SK-N-SH treated with all-trans-retinoic acid at 6 μM for 48 hours (cell line): ENCODE measurements at regions not wholly inside any gene's neighbourhood (a gene's known extent, or its start where the extent isn't known, plus 50 kb on each side); places are given as distances from the start of the nearest gene placed in this dataset.

ENCODE experiments used
- ATAC-seq: fragments of 200-7000 bp; cut with Tn5 transposase; 3 replicates; pipeline ENCODE4 v1.9.1; 2020; ENCODE audit warnings: mild to moderate bottlenecking, moderate library complexity
- ARNTL ChIP-seq: fragments of 450-650 bp; formaldehyde crosslinking; IDR thresholded peaks from 2 replicates; pipeline ENCODE4 v1.5.0; 2020; ENCODE audit warnings: low read depth, mild to moderate bottlenecking, moderate library complexity, borderline replicate concordance
- BACH2 ChIP-seq: fragments of 250-450 bp; sonication (Bioruptor Pico); IDR thresholded peaks from 2 replicates; pipeline ENCODE4 v1.9.0; 2021; ENCODE audit warnings: mild to moderate bottlenecking, borderline replicate concordance
- CREB5 ChIP-seq: fragments of 250-450 bp; sonication (Bioruptor Pico); IDR thresholded peaks from 2 replicates; pipeline ENCODE4 v1.5.1; 2020; ENCODE audit warnings: low read depth, mild to moderate bottlenecking, moderate library complexity
- CSDC2 ChIP-seq: fragments of 250-450 bp; sonication (Bioruptor Pico); IDR thresholded peaks from 2 replicates; pipeline ENCODE4 v1.5.0; 2020; ENCODE audit warnings: mild to moderate bottlenecking, moderate library complexity
- CSRNP3 ChIP-seq: fragments of 250-450 bp; sonication (Bioruptor Pico); IDR thresholded peaks from 2 replicates; pipeline ENCODE4 v1.5.1; 2021; ENCODE audit warnings: mild to moderate bottlenecking, moderate library complexity
- ESRRG ChIP-seq: fragments of 250-450 bp; sonication (Bioruptor Pico); IDR thresholded peaks from 2 replicates; pipeline ENCODE4 v1.6.1; 2021; ENCODE audit warnings: mild to moderate bottlenecking
- ISL1 ChIP-seq: fragments of 250-450 bp; sonication (Bioruptor Pico); IDR thresholded peaks from 2 replicates; pipeline ENCODE4 v2.1.2; 2022; ENCODE audit warnings: mild to moderate bottlenecking, moderate library complexity
- OSR1 ChIP-seq: fragments of 250-450 bp; sonication (Bioruptor Pico); IDR thresholded peaks from 2 replicates; pipeline ENCODE4 v1.8.0; 2022; ENCODE audit warnings: moderate library complexity, mild to moderate bottlenecking, inconsistent platforms
- PATZ1 ChIP-seq: fragments of 250-450 bp; sonication (Bioruptor Pico); IDR thresholded peaks from 2 replicates; pipeline ENCODE4 v1.8.0; 2020; ENCODE audit warnings: mild to moderate bottlenecking, moderate library complexity, borderline replicate concordance
- POU6F1 ChIP-seq: fragments of 250-450 bp; sonication (Bioruptor Pico); IDR thresholded peaks from 2 replicates; pipeline ENCODE4 v1.8.0; 2021; ENCODE audit warnings: low read depth, mild to moderate bottlenecking, moderate library complexity, borderline replicate concordance
- RARB ChIP-seq: fragments of 250-450 bp; sonication (Bioruptor Pico); IDR thresholded peaks from 2 replicates; pipeline ENCODE4 v1.8.0; 2021; ENCODE audit warnings: mild to moderate bottlenecking, moderate library complexity
- SNAI2 ChIP-seq: fragments of 250-450 bp; sonication (Bioruptor Pico); IDR thresholded peaks from 2 replicates; pipeline ENCODE4 v1.5.0; 2020; ENCODE audit warnings: mild to moderate bottlenecking, moderate library complexity
- TCF4 ChIP-seq: fragments of 250-450 bp; sonication (Bioruptor Pico); IDR thresholded peaks from 2 replicates; pipeline ENCODE4 v1.8.0; 2021; ENCODE audit warnings: mild to moderate bottlenecking, moderate library complexity, borderline replicate concordance
- TOX ChIP-seq: fragments of 250-450 bp; sonication (Bioruptor Pico); IDR thresholded peaks from 2 replicates; pipeline ENCODE4 v1.8.0; 2021; ENCODE audit warnings: mild to moderate bottlenecking, moderate library complexity, borderline replicate concordance
- TSHZ2 ChIP-seq: fragments of 250-450 bp; sonication (Bioruptor Pico); IDR thresholded peaks from 2 replicates; pipeline ENCODE4 v1.5.0; 2020; ENCODE audit warnings: mild to moderate bottlenecking, moderate library complexity
- ZC3H10 ChIP-seq: fragments of 250-450 bp; sonication (Bioruptor Pico); IDR thresholded peaks from 2 replicates; pipeline ENCODE4 v1.5.1; 2021; ENCODE audit warnings: mild to moderate bottlenecking, moderate library complexity
- ZFP3 ChIP-seq: fragments of 250-450 bp; sonication (Bioruptor Pico); IDR thresholded peaks from 2 replicates; pipeline ENCODE4 v1.5.0; 2020; ENCODE audit warnings: mild to moderate bottlenecking, moderate library complexity
- ZFP30 ChIP-seq: fragments of 450-650 bp; formaldehyde crosslinking; IDR thresholded peaks from 2 replicates; pipeline ENCODE4 v1.5.0; 2022; ENCODE audit warnings: mild to moderate bottlenecking, moderate library complexity
- ZNF565 ChIP-seq: fragments of 450-650 bp; formaldehyde crosslinking; conservative IDR thresholded peaks from 2 replicates; pipeline ENCODE4 v1.5.0; 2020; ENCODE audit warnings: low read depth, mild to moderate bottlenecking, moderate library complexity
- ZNF70 ChIP-seq: fragments of 450-650 bp; formaldehyde crosslinking; IDR thresholded peaks from 2 replicates; pipeline ENCODE4 v1.5.0; 2020; ENCODE audit warnings: mild to moderate bottlenecking, moderate library complexity
- ZNF8 ChIP-seq: fragments of 450-650 bp; formaldehyde crosslinking; IDR thresholded peaks from 2 replicates; pipeline ENCODE4 v1.5.0; 2020; ENCODE audit warnings: mild to moderate bottlenecking, moderate library complexity

- ATAC-seq, result no peak
- TF ChIP-seq RARB (no peak), ESRRG (no peak), CREB5 (CRISPR knock-in tag) (no peak), BACH2 (CRISPR knock-in tag) (no peak), SNAI2 (CRISPR knock-in tag) (no peak), OSR1 (no peak)
These were observed 970.8 kb downstream of the DTWD2 start for GRCh38 chr5:118017536-118017935.

- ATAC-seq, result no peak
- TF ChIP-seq ZFP3 (CRISPR knock-in tag), result no peak
- no peak for TF ChIP-seq ARNTL
- TF ChIP-seq OSR1, result no peak
- TF ChIP-seq ISL1 (CRISPR knock-in tag), result no peak
- TF ChIP-seq TCF4 (CRISPR knock-in tag), result no peak
- TF ChIP-seq ZNF70 (CRISPR knock-in tag), result no peak
- TF ChIP-seq PATZ1 (CRISPR knock-in tag), result no peak
- no peak for TF ChIP-seq BACH2 (CRISPR knock-in tag)
- TF ChIP-seq RARB, result no peak
- TF ChIP-seq SNAI2 (CRISPR knock-in tag), result no peak
- no peak for TF ChIP-seq CSDC2 (CRISPR knock-in tag)
- TF ChIP-seq ZC3H10 (CRISPR knock-in tag), result no peak
- no peak for TF ChIP-seq ZNF565 (CRISPR knock-in tag)
These were observed 972.0 kb downstream of the DTWD2 start for GRCh38 chr5:118016396-118016795.

- TF ChIP-seq BACH2 (CRISPR knock-in tag) (no peak), TSHZ2 (CRISPR knock-in tag) (no peak), TCF4 (CRISPR knock-in tag) (no peak), CSDC2 (CRISPR knock-in tag) (no peak), ZC3H10 (CRISPR knock-in tag) (no peak), ZNF565 (CRISPR knock-in tag) (no peak), ZFP30 (no peak)
- no peak for ATAC-seq
These were observed 972.8 kb downstream of the DTWD2 start for GRCh38 chr5:118015511-118015910.

- TF ChIP-seq ZFP3 (CRISPR knock-in tag) (no peak), OSR1 (no peak), CSRNP3 (no peak), ESRRG (no peak), CREB5 (CRISPR knock-in tag) (no peak), SNAI2 (CRISPR knock-in tag) (no peak), ZNF8 (CRISPR knock-in tag) (no peak), CSDC2 (CRISPR knock-in tag) (no peak), ZNF565 (CRISPR knock-in tag) (no peak), POU6F1 (CRISPR knock-in tag) (no peak), TCF4 (CRISPR knock-in tag) (no peak), ARNTL (no peak), TSHZ2 (CRISPR knock-in tag) (no peak), ZNF70 (CRISPR knock-in tag) (no peak), RARB (no peak), BACH2 (CRISPR knock-in tag) (no peak), TOX (CRISPR knock-in tag) (no peak), ZFP30 (no peak)
- ATAC-seq, result no peak
These were observed 978.5 kb downstream of the DTWD2 start for GRCh38 chr5:118009741-118010297.
